Stimulated activated naive CD8-positive, alpha-beta T cell treated with anti-CD3 and anti-CD28 coated beads, Interleukin-15, Interleukin-2, amounts not matched to agents 100 ng/mL and 50 ng/mL, for 24 hours (primary cell): ENCODE measurements at regions not wholly inside any gene's neighbourhood (a gene's known extent, or its start where the extent isn't known, plus 50 kb on each side); places are given as distances from the start of the nearest gene placed in this dataset.
"Not testable (repeated sequence)": the region's sequence is repeated elsewhere in the genome, so short reads cannot be mapped to it uniquely, and the experiment has no call there.

Experiments used
- H3K27ac Mint-ChIP-seq: one replicate; pipeline ENCODE4 v1.8.0; 2021; ENCODE audit warnings: mild to moderate bottlenecking, mixed read lengths
- H3K27me3 Mint-ChIP-seq: one replicate; pipeline ENCODE4 v1.8.0; 2021; ENCODE audit warnings: mixed read lengths
- H3K36me3 Mint-ChIP-seq: one replicate; pipeline ENCODE4 v1.8.0; 2021; ENCODE audit warnings: low read depth, mixed read lengths
- H3K4me1 Mint-ChIP-seq: one replicate; pipeline ENCODE4 v1.8.0; 2021; ENCODE audit warnings: low read depth, mixed read lengths
- H3K4me3 Mint-ChIP-seq: one replicate; pipeline ENCODE4 v1.8.0; 2021; ENCODE audit warnings: mild to moderate bottlenecking, mixed read lengths
- H3K9me3 Mint-ChIP-seq: one replicate; pipeline ENCODE4 v1.8.0; 2021; ENCODE audit warnings: mixed read lengths

- Mint-ChIP-seq H3K27ac (no peak overlapping the region), H3K4me3 (no peak overlapping the region), H3K4me1 (no peaks in the 10 kb centered on the region), H3K27me3 (no peaks in the 10 kb centered on the region), H3K9me3 (peaks cover 12% of the 10 kb centered on the region), H3K36me3 (no peaks in the 10 kb centered on the region)
These were observed 526.1 kb upstream of the GRAMD2B start for GRCh38 chr5:125897089-125897488.

- Mint-ChIP-seq H3K4me3 (no peak overlapping the region), H3K4me1 (no peaks in the 10 kb centered on the region), H3K27me3 (no peaks in the 10 kb centered on the region), H3K9me3 (peaks cover 8% of the 10 kb centered on the region), H3K27ac (no peak overlapping the region), H3K36me3 (no peaks in the 10 kb centered on the region)
These were observed 524.3 kb upstream of the GRAMD2B start for GRCh38 chr5:125898851-125899405.

DNA sequence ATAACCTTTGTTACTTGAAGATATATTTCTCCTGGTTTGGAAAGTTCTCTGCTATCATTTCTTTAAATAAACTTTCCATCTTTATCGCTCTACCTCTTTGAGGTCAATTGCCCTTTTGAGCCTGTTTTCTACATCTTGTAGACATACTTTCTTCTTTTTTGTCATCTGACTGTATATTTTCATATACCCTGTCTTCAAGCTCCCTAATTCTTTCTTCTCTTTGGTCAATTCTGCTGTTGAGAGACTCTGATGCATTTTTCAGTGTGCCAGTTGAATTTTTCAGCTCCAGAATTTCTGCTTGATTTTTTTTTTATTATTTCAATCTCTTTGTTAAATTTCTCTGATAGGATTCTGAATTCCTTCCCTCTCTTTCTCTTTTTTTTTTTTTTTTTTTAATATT, 511.2 kb upstream of the GRAMD2B start:
- H3K4me1 Mint-ChIP-seq, result no peaks in the 10 kb centered on the region
- H3K27ac Mint-ChIP-seq, result no peak overlapping the region
- H3K36me3 Mint-ChIP-seq, result no peaks in the 10 kb centered on the region
- H3K27me3 Mint-ChIP-seq, result no peaks in the 10 kb centered on the region
- H3K9me3 Mint-ChIP-seq, result peaks cover 26% of the 10 kb centered on the region
- no peak overlapping the region for H3K4me3 Mint-ChIP-seq

DNA sequence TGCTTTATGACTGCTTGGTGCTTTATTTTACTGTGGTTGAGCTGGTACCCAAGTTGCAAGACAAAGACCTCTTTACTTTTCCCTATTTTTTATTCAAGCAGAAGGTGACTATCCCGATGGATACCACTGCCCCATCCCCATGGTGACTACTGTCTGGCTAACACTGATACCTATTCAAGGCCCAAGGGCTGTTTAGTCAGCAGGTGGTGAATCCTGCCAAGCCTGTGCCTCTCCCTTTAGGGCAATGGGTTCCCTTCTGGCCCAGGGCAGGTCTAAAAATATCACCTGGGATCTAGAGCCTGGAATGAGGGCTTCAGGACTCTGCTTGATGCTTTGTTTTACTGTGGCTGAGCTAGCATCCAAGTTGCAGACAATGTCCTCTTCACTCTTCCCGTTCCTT, 510.0 kb upstream of the GRAMD2B start:
- Mint-ChIP-seq H3K27me3 (no peaks in the 10 kb centered on the region), H3K4me1 (no peaks in the 10 kb centered on the region), H3K27ac (no peak overlapping the region), H3K36me3 (no peaks in the 10 kb centered on the region), H3K9me3 (peaks cover 32% of the 10 kb centered on the region), H3K4me3 (no peak overlapping the region)

DNA sequence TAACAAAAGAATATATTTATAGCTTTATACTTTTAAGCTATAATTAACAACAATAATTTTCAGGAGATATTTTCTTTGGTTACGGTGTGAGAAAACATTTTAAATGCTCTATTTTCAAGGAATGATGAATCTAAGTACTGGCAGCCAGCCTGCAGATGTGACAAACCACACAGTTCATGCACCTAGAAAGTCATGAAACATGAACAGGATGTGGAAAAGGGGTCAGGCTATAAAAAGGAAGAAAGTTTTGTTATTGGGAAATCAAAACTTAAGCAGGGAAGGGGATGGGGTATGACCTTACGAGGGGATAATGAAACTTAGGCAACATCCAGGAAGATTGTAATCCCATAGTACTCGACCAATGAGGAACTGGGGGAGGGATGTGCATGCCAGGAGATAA, 508.7 kb upstream of the GRAMD2B start:
- no peak overlapping the region for H3K4me3 Mint-ChIP-seq

DNA sequence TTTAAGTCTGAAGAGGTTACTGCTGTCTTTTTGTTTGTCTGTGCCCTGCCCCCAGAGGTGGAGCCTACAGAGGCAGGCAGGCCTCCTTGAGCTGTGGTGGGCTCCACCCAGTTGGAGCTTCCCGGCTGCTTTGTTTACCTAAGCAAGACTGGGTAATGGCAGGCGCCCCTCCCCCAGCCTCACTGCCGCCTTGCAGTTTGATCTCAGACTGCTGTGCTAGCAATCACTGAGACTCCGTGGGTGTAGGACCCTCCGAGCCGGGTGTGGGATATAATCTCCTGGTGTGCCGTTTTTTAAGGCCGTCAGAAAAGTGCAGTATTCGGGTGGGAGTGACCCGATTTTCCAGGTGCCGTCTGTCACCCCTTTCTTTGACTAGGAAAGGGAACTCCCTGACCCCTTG, 499.3 kb upstream of the GRAMD2B start:
- H3K4me3 Mint-ChIP-seq, H3K9me3 Mint-ChIP-seq, H3K27ac Mint-ChIP-seq, H3K36me3 Mint-ChIP-seq, H3K4me1 Mint-ChIP-seq, H3K27me3 Mint-ChIP-seq: not testable (repeated sequence)

More for the DNA sequence above, 508.7 kb upstream of the GRAMD2B start:
- no peaks in the 10 kb centered on the region for H3K4me1 Mint-ChIP-seq
- H3K27me3 Mint-ChIP-seq, result no peaks in the 10 kb centered on the region
- peaks cover 27% of the 10 kb centered on the region for H3K9me3 Mint-ChIP-seq
- H3K36me3 Mint-ChIP-seq, result no peaks in the 10 kb centered on the region
- H3K27ac Mint-ChIP-seq, result no peak overlapping the region

DNA sequence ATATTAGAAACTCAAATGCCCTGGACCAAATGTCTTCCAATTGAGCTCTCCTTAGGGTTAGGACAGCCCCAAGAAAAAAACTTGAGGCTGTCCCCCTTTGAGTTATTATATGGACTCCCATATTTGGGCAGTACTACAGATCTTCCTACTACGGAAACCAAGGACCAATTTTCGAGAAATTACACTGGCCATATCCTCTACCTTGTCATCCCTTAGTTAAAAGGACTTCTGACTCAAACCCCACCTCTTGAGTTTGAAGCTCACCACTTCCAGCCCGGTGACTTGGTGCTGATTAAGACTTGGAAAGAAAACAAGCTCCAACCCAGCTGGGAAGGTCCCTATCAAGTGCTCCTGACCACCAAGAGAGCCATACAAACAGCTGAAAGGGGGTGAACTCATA, 497.0 kb upstream of the GRAMD2B start:
- no peaks in the 10 kb centered on the region for H3K36me3 Mint-ChIP-seq
- H3K27me3 Mint-ChIP-seq, result no peaks in the 10 kb centered on the region
- peaks cover 12% of the 10 kb centered on the region for H3K9me3 Mint-ChIP-seq
- H3K4me1 Mint-ChIP-seq, result no peaks in the 10 kb centered on the region
- no peak overlapping the region for H3K27ac Mint-ChIP-seq
- no peak overlapping the region for H3K4me3 Mint-ChIP-seq

- Mint-ChIP-seq H3K27ac (no peak overlapping the region), H3K4me3 (no peak overlapping the region), H3K9me3 (peaks cover 11% of the 10 kb centered on the region), H3K36me3 (no peaks in the 10 kb centered on the region), H3K4me1 (no peaks in the 10 kb centered on the region), H3K27me3 (no peaks in the 10 kb centered on the region)
These were observed 494.5 kb upstream of the GRAMD2B start for GRCh38 chr5:125928663-125929062.

DNA sequence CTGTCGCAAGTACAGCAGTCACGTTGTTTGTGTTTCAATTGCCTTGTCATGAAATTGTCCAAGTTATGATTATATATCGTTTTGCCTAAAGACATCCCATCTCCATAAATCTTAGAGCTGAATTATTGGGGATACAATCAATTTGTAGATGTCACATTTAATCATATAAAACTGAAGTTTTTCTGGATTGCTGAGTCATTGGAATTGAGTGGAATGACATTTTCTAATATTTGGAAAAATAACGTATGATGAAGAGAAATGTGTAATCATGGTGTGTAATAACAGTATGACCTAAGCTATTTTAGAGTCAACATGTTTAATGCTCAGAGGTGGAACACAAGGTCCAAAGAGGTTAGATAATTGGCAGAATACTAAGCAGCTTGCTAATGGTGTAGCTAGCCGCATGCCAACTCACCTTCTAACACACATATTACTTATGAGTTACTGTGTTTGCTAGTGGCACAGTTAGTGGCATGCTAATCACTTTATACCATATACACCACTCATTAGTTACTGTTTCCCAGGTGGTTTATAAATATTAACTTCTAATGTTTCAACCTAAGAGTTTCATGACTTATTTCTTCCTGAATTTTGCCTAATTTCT, 473.1 kb upstream of the GRAMD2B start:
- H3K4me1 Mint-ChIP-seq, result no peaks in the 10 kb centered on the region
- peaks cover 15% of the 10 kb centered on the region for H3K9me3 Mint-ChIP-seq
- H3K27ac Mint-ChIP-seq, result no peak overlapping the region
- H3K36me3 Mint-ChIP-seq, result no peaks in the 10 kb centered on the region
- no peaks in the 10 kb centered on the region for H3K27me3 Mint-ChIP-seq
- no peak overlapping the region for H3K4me3 Mint-ChIP-seq

DNA sequence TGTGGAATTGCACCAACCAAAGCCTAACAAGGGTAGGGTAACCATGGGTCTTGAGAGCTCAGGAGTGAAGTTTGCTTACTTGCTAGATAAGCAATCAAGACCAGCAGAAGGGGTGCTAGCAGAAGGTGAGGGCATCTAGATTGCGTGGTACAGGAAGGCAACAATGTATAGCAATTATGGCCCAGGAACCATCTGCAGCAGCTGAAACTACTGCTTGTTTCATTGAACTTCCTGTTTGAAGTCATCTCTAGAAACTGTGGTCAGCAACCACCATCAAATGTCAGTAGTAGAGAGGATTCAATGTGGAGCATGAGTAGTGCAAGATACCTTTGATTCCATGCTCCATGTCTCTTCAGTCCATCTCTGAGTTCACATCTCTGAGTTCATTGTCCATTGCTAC, 462.1 kb upstream of the GRAMD2B start:
- Mint-ChIP-seq H3K4me3 (no peak overlapping the region), H3K36me3 (no peaks in the 10 kb centered on the region), H3K9me3 (no peaks in the 10 kb centered on the region), H3K27me3 (no peaks in the 10 kb centered on the region), H3K27ac (no peak overlapping the region), H3K4me1 (no peaks in the 10 kb centered on the region)

GRCh38 chr5:125965577-125965976, 457.6 kb upstream of the GRAMD2B start:
- Mint-ChIP-seq H3K27ac (no peak overlapping the region), H3K27me3 (no peaks in the 10 kb centered on the region), H3K4me1 (no peaks in the 10 kb centered on the region), H3K9me3 (no peaks in the 10 kb centered on the region), H3K36me3 (no peaks in the 10 kb centered on the region), H3K4me3 (no peak overlapping the region)

GRCh38 chr5:125967576-125967975, 455.6 kb upstream of the GRAMD2B start:
- H3K4me1 Mint-ChIP-seq, result no peaks in the 10 kb centered on the region
- no peaks in the 10 kb centered on the region for H3K27me3 Mint-ChIP-seq
- no peak overlapping the region for H3K27ac Mint-ChIP-seq
- peaks cover 4% of the 10 kb centered on the region for H3K9me3 Mint-ChIP-seq
- H3K36me3 Mint-ChIP-seq, result no peaks in the 10 kb centered on the region
- H3K4me3 Mint-ChIP-seq, result no peak overlapping the region

DNA sequence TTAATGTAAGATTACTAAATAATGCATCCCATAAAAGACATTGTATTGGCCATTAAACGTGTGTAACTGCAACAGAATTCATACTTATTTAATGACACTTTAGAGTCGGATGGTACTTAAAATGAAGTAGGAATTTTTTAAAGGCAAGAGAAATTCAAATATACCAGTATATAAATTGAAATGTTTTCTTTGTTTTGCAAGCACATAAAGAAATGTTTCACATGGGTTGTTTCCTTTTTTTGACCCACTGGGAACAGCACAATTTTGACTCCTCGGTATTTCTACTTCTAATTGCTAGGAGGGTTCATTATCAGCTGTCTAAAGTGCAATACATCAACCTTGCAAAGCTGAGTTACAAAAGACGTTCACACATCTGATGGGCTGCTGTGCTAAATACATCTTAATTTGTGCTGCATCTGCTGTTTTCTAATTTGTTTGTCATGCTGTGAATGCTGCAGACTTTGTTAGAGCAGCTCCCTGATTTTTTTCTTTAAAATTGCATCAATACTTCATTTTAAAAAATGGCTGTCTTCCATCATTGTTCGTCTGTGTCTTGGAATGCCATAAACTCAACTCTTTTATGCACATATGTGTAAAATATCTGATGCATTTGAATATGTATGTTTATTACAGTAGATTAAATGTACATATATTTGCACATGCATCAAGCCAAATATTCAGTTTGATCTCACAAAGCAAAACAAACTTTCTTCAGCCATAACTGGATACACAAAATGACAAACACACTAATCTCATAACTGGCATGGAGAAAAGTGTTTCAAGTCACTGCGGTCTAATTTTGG, 454.0 kb upstream of the GRAMD2B start:
- Mint-ChIP-seq H3K27me3 (no peaks in the 10 kb centered on the region), H3K4me3 (no peak overlapping the region), H3K36me3 (no peaks in the 10 kb centered on the region), H3K4me1 (no peaks in the 10 kb centered on the region), H3K27ac (no peak overlapping the region), H3K9me3 (peaks cover 4% of the 10 kb centered on the region)

DNA sequence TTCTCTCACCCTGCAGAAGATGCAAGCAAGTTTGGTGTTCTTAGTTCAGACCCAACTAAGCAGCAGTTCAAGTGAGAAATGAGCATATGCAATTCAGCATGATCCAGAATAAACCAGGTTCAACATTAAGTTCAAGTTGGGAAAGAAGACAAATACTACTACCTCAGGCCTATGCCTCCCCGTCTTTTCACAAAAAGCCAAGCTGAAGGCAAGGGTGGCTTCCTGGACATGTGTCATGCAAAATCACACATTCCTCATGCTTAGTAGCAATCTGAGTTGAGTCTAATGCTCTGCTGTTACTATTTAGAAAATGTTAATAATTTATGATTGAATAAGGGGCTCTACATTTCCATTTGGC, 453.4 kb upstream of the GRAMD2B start:
- Mint-ChIP-seq H3K9me3 (peaks cover 4% of the 10 kb centered on the region), H3K4me3 (no peak overlapping the region), H3K27me3 (no peaks in the 10 kb centered on the region), H3K4me1 (no peaks in the 10 kb centered on the region), H3K27ac (no peak overlapping the region), H3K36me3 (no peaks in the 10 kb centered on the region)

- Mint-ChIP-seq H3K27ac (no peak overlapping the region), H3K9me3 (peaks cover 4% of the 10 kb centered on the region), H3K27me3 (no peaks in the 10 kb centered on the region), H3K4me1 (no peaks in the 10 kb centered on the region), H3K4me3 (no peak overlapping the region), H3K36me3 (no peaks in the 10 kb centered on the region)
These were observed 452.4 kb upstream of the GRAMD2B start for GRCh38 chr5:125970631-125971307.
